GM23338 (cell line): ENCODE measurements at regions not wholly inside any gene's neighbourhood (a gene's known extent, or its start where the extent isn't known, plus 50 kb on each side); places are given as distances from the start of the nearest gene placed in this dataset.

Source experiments
- ATAC-seq: fragments of 200-7000 bp; cut with Tn5 transposase; 3 replicates; pipeline ENCODE4 v1.9.1; 2020
- DNase-seq: peaks from one replicate; pipeline ENCODE4 v3.0.0-alpha.2; 2015; ENCODE audit warnings: low spot score
- H2AFZ ChIP-seq: fragments of 200-600 bp; sonication (generic); 2 replicates; pipeline ENCODE4 v1.8.0; 2016; ENCODE audit warnings: antibody characterized with exemption, mild to moderate bottlenecking, moderate library complexity
- H3F3A ChIP-seq: fragments of 200-600 bp; sonication (generic); replicated peaks from 2 replicates; pipeline ENCODE4 v1.8.0; 2017; ENCODE audit warnings: antibody characterized with exemption, mixed run types, low read depth
- H3K27ac ChIP-seq: fragments of 200-600 bp; sonication (generic); 2 replicates; pipeline ENCODE4 v1.6.1; 2016; ENCODE audit warnings: low read depth
- H3K27me3 ChIP-seq: fragments of 200-600 bp; sonication (generic); 2 replicates; pipeline ENCODE4 v1.8.0; 2016; ENCODE audit warnings: mild to moderate bottlenecking, mixed run types, moderate library complexity; ENCODE audit not compliant: insufficient read depth
- H3K36me3 ChIP-seq: fragments of 200-600 bp; sonication (generic); 2 replicates; pipeline ENCODE4 v1.8.0; 2016; ENCODE audit warnings: mild to moderate bottlenecking; ENCODE audit not compliant: insufficient read depth
- H3K4me1 ChIP-seq: fragments of 200-600 bp; sonication (generic); 2 replicates; pipeline ENCODE4 v1.8.0; 2016; ENCODE audit warnings: mild to moderate bottlenecking, moderate library complexity; ENCODE audit not compliant: insufficient read depth
- H3K4me2 ChIP-seq: fragments of 200-600 bp; sonication (generic); 2 replicates; pipeline ENCODE4 v1.7.1; 2017; ENCODE audit warnings: mixed run types
- H3K4me3 ChIP-seq: fragments of 200-600 bp; sonication (generic); 2 replicates; pipeline ENCODE4 v1.6.1; 2016; ENCODE audit warnings: mixed run types
- H3K79me2 ChIP-seq: fragments of 200-600 bp; sonication (generic); replicated peaks from 2 replicates; pipeline ENCODE4 v1.8.0; 2017; ENCODE audit warnings: mild to moderate bottlenecking; ENCODE audit not compliant: insufficient read depth
- H3K9me2 ChIP-seq: fragments of 200-600 bp; sonication (generic); 2 replicates; pipeline ENCODE4 v1.8.0; 2017; ENCODE audit not compliant: insufficient read depth
- H4K20me1 ChIP-seq: fragments of 200-600 bp; sonication (generic); replicated peaks from 2 replicates; pipeline ENCODE4 v1.8.0; 2017; ENCODE audit warnings: mild to moderate bottlenecking; ENCODE audit not compliant: insufficient read depth
- H3K27ac Mint-ChIP-seq: 2 replicates; pipeline ENCODE4 v1.8.0; 2020; ENCODE audit warnings: inconsistent platforms, mild to moderate bottlenecking, moderate library complexity, mixed read lengths
- H3K27me3 Mint-ChIP-seq: 3 replicates; pipeline ENCODE4 v1.8.0; 2022; ENCODE audit warnings: low read depth, mild to moderate bottlenecking, moderate library complexity, mixed read lengths, inconsistent platforms; ENCODE audit not compliant: insufficient read depth, poor library complexity
- H3K36me3 Mint-ChIP-seq: 3 replicates; pipeline ENCODE4 v1.8.0; 2021; ENCODE audit warnings: low read depth, mild to moderate bottlenecking, inconsistent platforms, moderate library complexity, mixed read lengths
- H3K4me1 Mint-ChIP-seq: 3 replicates; pipeline ENCODE4 v1.8.0; 2020; ENCODE audit warnings: mild to moderate bottlenecking, inconsistent platforms, mixed read lengths
- H3K4me3 Mint-ChIP-seq: 3 replicates; pipeline ENCODE4 v1.8.0; 2021; ENCODE audit warnings: moderate library complexity, mild to moderate bottlenecking, inconsistent platforms, mixed read lengths
- H3K9me3 Mint-ChIP-seq: 3 replicates; pipeline ENCODE4 v1.8.0; 2020; ENCODE audit warnings: moderate library complexity, mild to moderate bottlenecking, inconsistent platforms, mixed read lengths
- CREB1 ChIP-seq: fragments of 250-450 bp; sonication (Bioruptor Pico); IDR thresholded peaks from 2 replicates; pipeline ENCODE4 v1.5.0; 2020; ENCODE audit warnings: low read depth, mild to moderate bottlenecking, moderate library complexity
- CTCF ChIP-seq, 2 experiments: fragments of 200-600 bp in 1 of 2; sonication (generic) in 1 of 2; conservative IDR thresholded peaks; 2 replicates each; pipeline versions ENCODE4 v1.5.1 to v1.6.1; 2016 to 2017; ENCODE audit warnings: antibody characterized with exemption in 2 of 2, low read depth in 2 of 2, mild to moderate bottlenecking in 2 of 2, moderate library complexity in 1 of 2
- EZH2 ChIP-seq: fragments of 200-600 bp; sonication (generic); IDR thresholded peaks from one replicate; pipeline ENCODE4 v1.8.0; 2017; ENCODE audit warnings: antibody characterized with exemption, mild to moderate bottlenecking, low read depth; ENCODE audit not compliant: unreplicated experiment
- EZH2phosphoT487 ChIP-seq: fragments of 200-600 bp; sonication (generic); IDR thresholded peaks from one replicate; pipeline ENCODE4 v1.8.1; 2018; ENCODE audit warnings: antibody characterized with exemption; ENCODE audit not compliant: unreplicated experiment
- JUNB ChIP-seq: IDR thresholded peaks from one replicate; pipeline ENCODE4 v1.6.1; 2016; ENCODE audit warnings: antibody characterized with exemption; ENCODE audit not compliant: unreplicated experiment
- NANOG ChIP-seq: IDR thresholded peaks from 2 replicates; pipeline ENCODE4 v1.6.1; 2016; ENCODE audit warnings: antibody characterized with exemption, borderline replicate concordance
- POLR2AphosphoS5 ChIP-seq: IDR thresholded peaks from 2 replicates; pipeline ENCODE4 v1.6.1; 2016; ENCODE audit warnings: antibody characterized with exemption, low read depth
- STAT1 ChIP-seq: IDR thresholded peaks from one replicate; pipeline ENCODE4 v1.6.1; 2016; ENCODE audit warnings: antibody characterized with exemption; ENCODE audit not compliant: unreplicated experiment
- ZNF114 ChIP-seq: fragments of 250-450 bp; sonication (Bioruptor Pico); IDR thresholded peaks from 2 replicates; pipeline ENCODE4 v1.5.0; 2020; ENCODE audit warnings: mild to moderate bottlenecking, moderate library complexity
- ZNF331 ChIP-seq: fragments of 250-450 bp; sonication (Bioruptor Pico); IDR thresholded peaks from 2 replicates; pipeline ENCODE4 v1.5.0; 2020; ENCODE audit warnings: low read depth, mild to moderate bottlenecking, moderate library complexity
- ZNF462 ChIP-seq: fragments of 250-450 bp; sonication (Bioruptor Pico); IDR thresholded peaks from 2 replicates; pipeline ENCODE4 v1.5.0; 2020; ENCODE audit warnings: mild to moderate bottlenecking, moderate library complexity
- TF ChIP-seq, protein P1 (sequence below): IDR thresholded peaks from one replicate; pipeline ENCODE4 v1.6.1; 2018; ENCODE audit warnings: antibody characterized with exemption; ENCODE audit not compliant: unreplicated experiment
- TF ChIP-seq, protein P2 (sequence below): IDR thresholded peaks from 2 replicates; pipeline ENCODE4 v1.6.1; 2016; ENCODE audit warnings: antibody characterized with exemption

DNA sequence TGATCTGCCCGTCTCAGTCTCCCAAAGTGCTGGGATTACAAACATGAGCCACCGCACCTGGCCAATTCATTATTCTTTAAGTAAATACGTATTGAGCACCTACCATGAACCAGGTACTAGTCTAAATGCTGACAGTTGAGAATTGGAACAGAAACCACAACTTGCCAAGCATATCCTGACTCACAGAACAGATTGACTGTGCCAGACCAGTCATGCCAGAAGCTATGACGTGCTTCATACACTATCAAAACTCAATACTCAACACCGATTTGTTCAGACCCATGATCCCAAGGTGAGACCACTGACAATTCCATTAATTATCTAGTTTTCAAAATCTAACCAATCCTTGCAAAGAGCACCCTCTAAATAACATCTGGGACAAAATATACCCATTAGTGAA is 148.6 kb downstream of the B3GNT2 start:
- H3K36me3 Mint-ChIP-seq: no peaks in the 10 kb centered on the region; the same call in 2 of the 3 replicates

More for the DNA sequence above, 148.6 kb downstream of the B3GNT2 start:
- H3K4me2 ChIP-seq: no peak overlapping the region
- DNase-seq (no peak), ATAC-seq (no peak)
- H3K9me3 Mint-ChIP-seq: no peaks in the 10 kb centered on the region
- H3K4me3 Mint-ChIP-seq: no peak overlapping the region
- no peak overlapping the region for H3K4me3 ChIP-seq
- no peaks in the 10 kb centered on the region for H3F3A ChIP-seq
- TF ChIP-seq ZNF114 (CRISPR knock-in tag) (no peak), ZNF331 (no peak), CREB1 (no peak), STAT1 (no peak), POLR2AphosphoS5 (no peak), EZH2phosphoT487 (no peak), CTCF (conservative IDR thresholded peaks at IDR 0.05; ENCODE audit: low read depth in 2 of 2) (no peak), ZNF462 (no peak), NANOG (no peak), JUNB (no peak), EZH2 (no peak)
- TF ChIP-seq, protein P1, sequence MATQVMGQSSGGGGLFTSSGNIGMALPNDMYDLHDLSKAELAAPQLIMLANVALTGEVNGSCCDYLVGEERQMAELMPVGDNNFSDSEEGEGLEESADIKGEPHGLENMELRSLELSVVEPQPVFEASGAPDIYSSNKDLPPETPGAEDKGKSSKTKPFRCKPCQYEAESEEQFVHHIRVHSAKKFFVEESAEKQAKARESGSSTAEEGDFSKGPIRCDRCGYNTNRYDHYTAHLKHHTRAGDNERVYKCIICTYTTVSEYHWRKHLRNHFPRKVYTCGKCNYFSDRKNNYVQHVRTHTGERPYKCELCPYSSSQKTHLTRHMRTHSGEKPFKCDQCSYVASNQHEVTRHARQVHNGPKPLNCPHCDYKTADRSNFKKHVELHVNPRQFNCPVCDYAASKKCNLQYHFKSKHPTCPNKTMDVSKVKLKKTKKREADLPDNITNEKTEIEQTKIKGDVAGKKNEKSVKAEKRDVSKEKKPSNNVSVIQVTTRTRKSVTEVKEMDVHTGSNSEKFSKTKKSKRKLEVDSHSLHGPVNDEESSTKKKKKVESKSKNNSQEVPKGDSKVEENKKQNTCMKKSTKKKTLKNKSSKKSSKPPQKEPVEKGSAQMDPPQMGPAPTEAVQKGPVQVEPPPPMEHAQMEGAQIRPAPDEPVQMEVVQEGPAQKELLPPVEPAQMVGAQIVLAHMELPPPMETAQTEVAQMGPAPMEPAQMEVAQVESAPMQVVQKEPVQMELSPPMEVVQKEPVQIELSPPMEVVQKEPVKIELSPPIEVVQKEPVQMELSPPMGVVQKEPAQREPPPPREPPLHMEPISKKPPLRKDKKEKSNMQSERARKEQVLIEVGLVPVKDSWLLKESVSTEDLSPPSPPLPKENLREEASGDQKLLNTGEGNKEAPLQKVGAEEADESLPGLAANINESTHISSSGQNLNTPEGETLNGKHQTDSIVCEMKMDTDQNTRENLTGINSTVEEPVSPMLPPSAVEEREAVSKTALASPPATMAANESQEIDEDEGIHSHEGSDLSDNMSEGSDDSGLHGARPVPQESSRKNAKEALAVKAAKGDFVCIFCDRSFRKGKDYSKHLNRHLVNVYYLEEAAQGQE: no peak
- TF ChIP-seq, protein P2, sequence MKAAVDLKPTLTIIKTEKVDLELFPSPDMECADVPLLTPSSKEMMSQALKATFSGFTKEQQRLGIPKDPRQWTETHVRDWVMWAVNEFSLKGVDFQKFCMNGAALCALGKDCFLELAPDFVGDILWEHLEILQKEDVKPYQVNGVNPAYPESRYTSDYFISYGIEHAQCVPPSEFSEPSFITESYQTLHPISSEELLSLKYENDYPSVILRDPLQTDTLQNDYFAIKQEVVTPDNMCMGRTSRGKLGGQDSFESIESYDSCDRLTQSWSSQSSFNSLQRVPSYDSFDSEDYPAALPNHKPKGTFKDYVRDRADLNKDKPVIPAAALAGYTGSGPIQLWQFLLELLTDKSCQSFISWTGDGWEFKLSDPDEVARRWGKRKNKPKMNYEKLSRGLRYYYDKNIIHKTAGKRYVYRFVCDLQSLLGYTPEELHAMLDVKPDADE: no peak
- H3K27me3 ChIP-seq: no peaks in the 10 kb centered on the region
- no peaks in the 10 kb centered on the region for H3K36me3 ChIP-seq
- no peaks in the 10 kb centered on the region for H3K79me2 ChIP-seq
- H3K4me1 ChIP-seq: peaks cover 12% of the 10 kb centered on the region
- H3K27me3 Mint-ChIP-seq: peaks cover 4% of the 10 kb centered on the region
- H3K27ac ChIP-seq: no peak overlapping the region
- H4K20me1 ChIP-seq: no peaks in the 10 kb centered on the region
- no peak overlapping the region for H3K27ac Mint-ChIP-seq
- H3K4me1 Mint-ChIP-seq: peaks cover 11% of the 10 kb centered on the region
- 0 out of 2 replicates have a peak, but pooled peaks cover 18% of the 10 kb centered on the region for H3K9me2 ChIP-seq
- no peak overlapping the region for H2AFZ ChIP-seq
